Activated CD8-positive, alpha-beta memory T cell treated with anti-CD3 and anti-CD28 coated beads for 24 hours (primary cell): ENCODE measurements at regions not wholly inside any gene's neighbourhood (a gene's known extent, or its start where the extent isn't known, plus 50 kb on each side); places are given as distances from the start of the nearest gene placed in this dataset.
A peak's percentile ranks its signal among the peaks of the same experiment; 100 is the strongest.
"Not testable (repeated sequence)": the region's sequence is repeated elsewhere in the genome, so short reads cannot be mapped to it uniquely, and the experiment has no call there.

Experiments used
- DNase-seq: peaks from one replicate; pipeline ENCODE4 v3.0.0-alpha.2; 2020

- not testable (repeated sequence) for DNase-seq
Measured at GRCh38 chr19:14283813-14284520, 78.0 kb upstream of the ADGRL1 start.

GRCh38 chr19:14279270-14279669 lies 73.3 kb upstream of the ADGRL1 start:
- not testable (repeated sequence) for DNase-seq

- DNase-seq, result no peak
Measured at GRCh38 chr19:14277608-14278007, 71.6 kb upstream of the ADGRL1 start.

GRCh38 chr19:14275823-14276222 lies 69.9 kb upstream of the ADGRL1 start:
- DNase-seq, result not testable (repeated sequence)

- DNase-seq, result no peak
Measured at GRCh38 chr19:14272623-14273022, 66.7 kb upstream of the ADGRL1 start.

- DNase-seq, result no peak
Measured at GRCh38 chr19:14271840-14272239, 65.9 kb upstream of the ADGRL1 start.

GRCh38 chr19:14270557-14270956 lies 64.6 kb upstream of the ADGRL1 start:
- DNase-seq, result not testable (repeated sequence)

- DNase-seq, result no peak
Measured at GRCh38 chr19:14267224-14267741, 61.3 kb upstream of the ADGRL1 start.

- not testable (repeated sequence) for DNase-seq
Measured at GRCh38 chr19:14266208-14266607, 60.2 kb upstream of the ADGRL1 start.

- DNase-seq, result no peak
Measured at GRCh38 chr19:14265290-14266036, 59.5 kb upstream of the ADGRL1 start.

GRCh38 chr19:14255902-14256649 lies 50.1 kb upstream of the ADGRL1 start:
- peak; percentile 58 for DNase-seq
